ENCODE measurements at regions not wholly inside any gene's neighbourhood (a gene's known extent, or its start where the extent isn't known, plus 50 kb on each side); places are given as distances from the start of the nearest gene placed in this dataset.

DNA sequence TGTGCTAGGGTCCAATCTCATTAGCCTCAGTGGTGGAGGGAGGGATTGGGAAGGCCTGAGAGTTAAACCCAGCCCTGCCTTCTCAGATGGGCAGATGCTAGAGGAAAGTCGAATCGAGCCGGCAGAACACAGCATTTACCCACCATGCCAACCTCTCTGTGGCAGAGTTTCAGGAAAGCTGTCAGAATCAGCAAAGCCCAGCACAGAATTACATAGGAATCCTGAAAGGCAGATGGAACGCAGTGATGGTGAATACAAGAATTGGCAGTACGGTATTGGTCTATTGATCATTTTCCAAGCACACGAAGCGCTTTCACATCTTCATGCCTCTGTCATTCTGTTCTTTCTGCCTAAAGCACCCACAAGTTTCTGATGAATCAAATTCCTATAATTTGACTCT, 417.7 kb upstream of the RBMS3 start:
- Histone ChIP-seq H3K4me3 (no peak overlapping the region), H3K27ac (no peak overlapping the region), H3K4me1 (no peaks in the 10 kb centered on the region), H3K36me3 (no peaks in the 10 kb centered on the region), H3K9me3 (no peaks in the 10 kb centered on the region), H3K27me3 (replicated peaks in 1 of 7) (no peaks in the 10 kb centered on the region)
- TF ChIP-seq POLR2AphosphoS5 (IDR thresholded peaks at IDR 0.05), result no peak
- TF ChIP-seq POLR2A (IDR thresholded peaks at IDR 0.05), result no peak
- TF ChIP-seq, protein P1, sequence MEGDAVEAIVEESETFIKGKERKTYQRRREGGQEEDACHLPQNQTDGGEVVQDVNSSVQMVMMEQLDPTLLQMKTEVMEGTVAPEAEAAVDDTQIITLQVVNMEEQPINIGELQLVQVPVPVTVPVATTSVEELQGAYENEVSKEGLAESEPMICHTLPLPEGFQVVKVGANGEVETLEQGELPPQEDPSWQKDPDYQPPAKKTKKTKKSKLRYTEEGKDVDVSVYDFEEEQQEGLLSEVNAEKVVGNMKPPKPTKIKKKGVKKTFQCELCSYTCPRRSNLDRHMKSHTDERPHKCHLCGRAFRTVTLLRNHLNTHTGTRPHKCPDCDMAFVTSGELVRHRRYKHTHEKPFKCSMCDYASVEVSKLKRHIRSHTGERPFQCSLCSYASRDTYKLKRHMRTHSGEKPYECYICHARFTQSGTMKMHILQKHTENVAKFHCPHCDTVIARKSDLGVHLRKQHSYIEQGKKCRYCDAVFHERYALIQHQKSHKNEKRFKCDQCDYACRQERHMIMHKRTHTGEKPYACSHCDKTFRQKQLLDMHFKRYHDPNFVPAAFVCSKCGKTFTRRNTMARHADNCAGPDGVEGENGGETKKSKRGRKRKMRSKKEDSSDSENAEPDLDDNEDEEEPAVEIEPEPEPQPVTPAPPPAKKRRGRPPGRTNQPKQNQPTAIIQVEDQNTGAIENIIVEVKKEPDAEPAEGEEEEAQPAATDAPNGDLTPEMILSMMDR (IDR thresholded peaks at IDR 0.05 in 8 of 11, conservative IDR thresholded peaks at IDR 0.05 in 3 of 11), result no peak
- WGBS, 5 donors, result 94 to 99% (median 96%) methylated on average over 7 of the region's 7 CpGs
- intact Hi-C loops (cut with DNase I; ENCODE audit: low total_unique reads), result no loop called here
- DNase-seq, result no peak

DNA sequence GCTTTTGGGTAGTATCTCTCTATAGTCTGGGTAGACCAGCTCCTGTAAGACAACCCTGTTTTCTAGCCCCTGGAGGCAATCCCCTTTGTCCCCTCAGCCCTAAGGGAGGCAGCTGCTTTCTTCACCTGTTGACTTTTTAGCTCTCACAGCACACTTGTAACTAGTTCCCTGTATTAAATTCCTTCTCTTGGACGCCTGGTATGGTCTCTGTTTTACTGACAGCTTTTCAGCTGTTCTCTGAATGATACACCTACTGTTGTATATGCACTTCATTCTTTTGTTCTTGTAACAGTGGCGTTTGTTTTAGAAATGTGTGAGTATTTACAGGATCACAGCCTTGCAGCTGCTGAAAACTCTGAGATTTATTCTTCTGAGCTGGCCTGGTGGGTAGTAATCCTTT, 413.0 kb upstream of the RBMS3 start:
- Histone ChIP-seq H3K27ac (no peak overlapping the region), H3K4me1 (no peaks in the 10 kb centered on the region), H3K36me3 (no peaks in the 10 kb centered on the region), H3K4me3 (no peak overlapping the region), H3K27me3 (replicated peaks in 1 of 7) (no peaks in the 10 kb centered on the region), H3K9me3 (no peaks in the 10 kb centered on the region)
- TF ChIP-seq, protein P1 (IDR thresholded peaks at IDR 0.05 in 8 of 11, conservative IDR thresholded peaks at IDR 0.05 in 3 of 11), result no peak
- TF ChIP-seq POLR2AphosphoS5 (IDR thresholded peaks at IDR 0.05), result no peak
- no peak for TF ChIP-seq POLR2A (IDR thresholded peaks at IDR 0.05)
- 53 to 76% (median 56%) methylated on average over 2 of the region's 2 CpGs for WGBS, 5 donors
- intact Hi-C loops (cut with DNase I; ENCODE audit: low total_unique reads), result no loop called here
- no peak for DNase-seq

DNA sequence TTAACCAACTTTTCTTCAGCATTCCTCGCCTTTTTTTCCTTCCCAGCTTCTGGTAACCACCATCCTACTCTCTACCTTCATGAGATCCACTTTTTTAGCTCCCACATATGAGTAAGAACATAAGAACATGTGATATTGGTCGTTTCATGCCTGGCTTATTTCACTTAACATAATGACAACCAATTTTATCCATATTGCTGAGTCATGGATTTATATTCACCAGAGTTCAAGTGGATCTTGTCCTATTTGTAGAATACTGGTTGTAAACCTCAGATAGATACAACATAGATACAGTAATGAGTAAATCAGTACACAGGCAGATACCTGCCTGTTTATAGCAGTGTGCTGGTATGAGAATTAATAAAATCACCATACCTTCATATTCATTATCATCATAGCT, 412.0 kb upstream of the RBMS3 start:
- Histone ChIP-seq H3K27me3 (replicated peaks in 1 of 7) (no peaks in the 10 kb centered on the region), H3K9me3 (no peaks in the 10 kb centered on the region), H3K4me3 (no peak overlapping the region), H3K27ac (no peak overlapping the region), H3K36me3 (no peaks in the 10 kb centered on the region), H3K4me1 (no peaks in the 10 kb centered on the region)
- intact Hi-C loops (cut with DNase I; ENCODE audit: low total_unique reads), result no loop called here
- no peak for DNase-seq
- TF ChIP-seq POLR2AphosphoS5 (IDR thresholded peaks at IDR 0.05), result no peak
- 48 to 72% (median 65%) methylated on average over 2 of the region's 2 CpGs for WGBS, 5 donors

DNA sequence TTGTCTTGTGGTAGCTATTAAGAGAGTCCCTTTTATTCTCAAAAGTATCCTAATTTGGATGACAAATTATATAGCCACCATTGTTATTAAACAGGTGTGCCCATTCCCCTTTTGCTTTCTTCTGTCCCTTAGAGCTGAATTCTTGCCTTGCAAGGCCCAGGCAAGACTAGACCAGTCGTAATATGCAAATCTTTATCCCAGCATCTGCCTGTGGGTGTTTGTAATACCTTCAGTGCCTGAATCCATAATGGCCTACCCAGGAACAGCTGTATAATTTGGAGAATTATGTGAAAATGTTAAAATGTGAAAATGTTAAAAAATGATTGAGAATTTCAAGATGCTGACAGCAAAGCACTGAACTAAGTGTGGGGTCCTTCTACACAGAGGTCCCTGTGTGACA, 403.0 kb upstream of the RBMS3 start:
- WGBS, 5 donors, result 81 to 86% (median 81%) methylated on average over 1 of the region's 1 CpG
- Histone ChIP-seq H3K36me3 (no peaks in the 10 kb centered on the region), H3K9me3 (peaks cover 0 to 3% (median 0%) of the 10 kb centered on the region in 8 donors), H3K27ac (no peak overlapping the region), H3K4me1 (no peaks in the 10 kb centered on the region), H3K27me3 (replicated peaks in 1 of 7) (no peaks in the 10 kb centered on the region), H3K4me3 (no peak overlapping the region)
- intact Hi-C loops (cut with DNase I; ENCODE audit: low total_unique reads), result no loop called here
- TF ChIP-seq POLR2A (IDR thresholded peaks at IDR 0.05), result no peak
- no peak for TF ChIP-seq POLR2AphosphoS5 (IDR thresholded peaks at IDR 0.05)
- TF ChIP-seq, protein P1 (IDR thresholded peaks at IDR 0.05 in 8 of 11, conservative IDR thresholded peaks at IDR 0.05 in 3 of 11), result no peak
- no peak for DNase-seq

DNA sequence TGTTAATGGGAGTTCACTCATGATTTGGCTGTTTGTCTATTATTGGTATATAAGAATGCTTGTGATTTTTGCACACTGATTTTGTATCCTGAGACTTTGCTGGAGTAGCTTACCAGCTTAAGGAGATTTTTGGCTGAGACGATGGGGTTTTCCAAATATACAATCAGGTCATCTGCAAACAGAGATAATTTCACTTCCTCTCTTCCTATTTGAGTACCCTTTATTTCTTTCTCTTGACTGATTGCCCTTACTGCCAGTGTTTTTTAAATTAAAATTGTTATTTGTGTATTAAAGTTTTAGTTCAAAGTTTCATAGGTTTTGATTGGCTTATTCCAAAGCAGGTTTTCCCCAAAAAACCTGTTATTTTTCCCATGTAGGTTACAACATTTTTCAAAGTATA, 390.5 kb upstream of the RBMS3 start:
- no peak for DNase-seq
- Histone ChIP-seq H3K27ac (no peak overlapping the region), H3K27me3 (replicated peaks in 1 of 7) (no peaks in the 10 kb centered on the region), H3K9me3 (no peaks in the 10 kb centered on the region), H3K4me3 (no peak overlapping the region), H3K4me1 (no peaks in the 10 kb centered on the region), H3K36me3 (no peaks in the 10 kb centered on the region)
- 16 to 26% (median 20%) methylated on average over 1 of the region's 1 CpG for WGBS, 5 donors
- intact Hi-C loops (cut with DNase I; ENCODE audit: low total_unique reads), result no loop called here
- TF ChIP-seq POLR2A (IDR thresholded peaks at IDR 0.05) (no peak), POLR2AphosphoS5 (IDR thresholded peaks at IDR 0.05) (no peak)
- TF ChIP-seq, protein P1 (IDR thresholded peaks at IDR 0.05 in 8 of 11, conservative IDR thresholded peaks at IDR 0.05 in 3 of 11), result no peak
